ENCODE measurements at regions not wholly inside any gene's neighbourhood (a gene's known extent, or its start where the extent isn't known, plus 50 kb on each side); places are given as distances from the start of the nearest gene placed in this dataset.
"Not testable (repeated sequence)": the region's sequence is repeated elsewhere in the genome, so short reads cannot be mapped to it uniquely, and the experiment has no call there.

- no peak for DNase-seq
- in situ Hi-C loops (cut with MboI; ENCODE audit: low pct_unique_long_range_greater_than_20kb, low sequenced_read_pairs): no loop called here
Measured at GRCh38 chr4:30866907-30867306, 146.7 kb downstream of the PCDH7 start.

GRCh38 chr4:30867427-30867826 lies 147.3 kb downstream of the PCDH7 start:
- in situ Hi-C loops (cut with MboI; ENCODE audit: low pct_unique_long_range_greater_than_20kb, low sequenced_read_pairs): no loop called here
- DNase-seq: no peak

GRCh38 chr4:30868111-30868895 lies 148.1 kb downstream of the PCDH7 start:
- in situ Hi-C loops (cut with MboI; ENCODE audit: low pct_unique_long_range_greater_than_20kb, low sequenced_read_pairs): no loop called here
- no peak for DNase-seq

- DNase-seq; in situ Hi-C loops (cut with MboI; ENCODE audit: low pct_unique_long_range_greater_than_20kb, low sequenced_read_pairs): not testable (repeated sequence)
Measured at GRCh38 chr4:30869387-30869786, 149.2 kb downstream of the PCDH7 start.

- no peak for DNase-seq
- in situ Hi-C loops (cut with MboI; ENCODE audit: low pct_unique_long_range_greater_than_20kb, low sequenced_read_pairs): no loop called here
Measured at GRCh38 chr4:30870513-30870912, 150.3 kb downstream of the PCDH7 start.

GRCh38 chr4:30875658-30876269 lies 155.6 kb downstream of the PCDH7 start:
- in situ Hi-C loops (cut with MboI; ENCODE audit: low pct_unique_long_range_greater_than_20kb, low sequenced_read_pairs): no loop called here
- no peak for DNase-seq

- no peak for DNase-seq
- in situ Hi-C loops (cut with MboI; ENCODE audit: low pct_unique_long_range_greater_than_20kb, low sequenced_read_pairs): no loop called here
Measured at GRCh38 chr4:30879855-30880598, 159.9 kb downstream of the PCDH7 start.

- in situ Hi-C loops (cut with MboI; ENCODE audit: low pct_unique_long_range_greater_than_20kb, low sequenced_read_pairs): no loop called here
- no peak for DNase-seq
Measured at GRCh38 chr4:30881985-30882384, 161.8 kb downstream of the PCDH7 start.

- in situ Hi-C loops (cut with MboI; ENCODE audit: low pct_unique_long_range_greater_than_20kb, low sequenced_read_pairs): no loop called here
- no peak for DNase-seq
Measured at GRCh38 chr4:30882443-30882842, 162.3 kb downstream of the PCDH7 start.

- in situ Hi-C loops (cut with MboI; ENCODE audit: low pct_unique_long_range_greater_than_20kb, low sequenced_read_pairs): no loop called here
- DNase-seq: no peak
Measured at GRCh38 chr4:30882995-30883675, 163.0 kb downstream of the PCDH7 start.

- no peak for DNase-seq
- in situ Hi-C loops (cut with MboI; ENCODE audit: low pct_unique_long_range_greater_than_20kb, low sequenced_read_pairs): no loop called here
Measured at GRCh38 chr4:30901461-30902451, 181.6 kb downstream of the PCDH7 start.

GRCh38 chr4:30903502-30904214 lies 183.5 kb downstream of the PCDH7 start:
- in situ Hi-C loops (cut with MboI; ENCODE audit: low pct_unique_long_range_greater_than_20kb, low sequenced_read_pairs): no loop called here
- no peak for DNase-seq

- no peak for DNase-seq
- in situ Hi-C loops (cut with MboI; ENCODE audit: low pct_unique_long_range_greater_than_20kb, low sequenced_read_pairs): no loop called here
Measured at GRCh38 chr4:30904215-30904555, 184.0 kb downstream of the PCDH7 start.

GRCh38 chr4:30904588-30904987 lies 184.4 kb downstream of the PCDH7 start:
- in situ Hi-C loops (cut with MboI; ENCODE audit: low pct_unique_long_range_greater_than_20kb, low sequenced_read_pairs): no loop called here
- no peak for DNase-seq

- in situ Hi-C loops (cut with MboI; ENCODE audit: low pct_unique_long_range_greater_than_20kb, low sequenced_read_pairs): no loop called here
- no peak for DNase-seq
Measured at GRCh38 chr4:30912098-30912714, 192.0 kb downstream of the PCDH7 start.

- in situ Hi-C loops (cut with MboI; ENCODE audit: low pct_unique_long_range_greater_than_20kb, low sequenced_read_pairs): no loop called here
- no peak for DNase-seq
Measured at GRCh38 chr4:30916337-30917274, 196.4 kb downstream of the PCDH7 start.

- in situ Hi-C loops (cut with MboI; ENCODE audit: low pct_unique_long_range_greater_than_20kb, low sequenced_read_pairs): no loop called here
Measured at GRCh38 chr4:30917946-30918345, 197.8 kb downstream of the PCDH7 start.

More at GRCh38 chr4:30917946-30918345, 197.8 kb downstream of the PCDH7 start:
- no peak for DNase-seq
